Astrocyte (in vitro differentiated cells and primary cell): ENCODE measurements at regions not wholly inside any gene's neighbourhood (a gene's known extent, or its start where the extent isn't known, plus 50 kb on each side); places are given as distances from the start of the nearest gene placed in this dataset.

Source experiments
- DNase-seq: peaks from one replicate; pipeline ENCODE4 v3.0.0-alpha.2; 2010; ENCODE audit warnings: low read depth
- FAIRE-seq: peaks from 2 replicates; lab custom pipeline; 2011; peaks lifted over from hg19 to GRCh38; lab: Jason Lieb, UNC
- H2AFZ ChIP-seq: 2 replicates; pipeline ENCODE4 v1.6.0; 2012; ENCODE audit warnings: low read depth, low read length, inconsistent platforms
- H3K27ac ChIP-seq: 2 replicates; pipeline ENCODE4 v1.5.1; 2011; ENCODE audit warnings: low read depth, low read length, inconsistent platforms
- H3K27me3 ChIP-seq: 2 replicates; pipeline ENCODE4 v1.6.0; 2011; ENCODE audit warnings: low read length, inconsistent platforms; ENCODE audit not compliant: insufficient read depth
- H3K36me3 ChIP-seq: 2 replicates; pipeline ENCODE4 v1.5.1; 2011; ENCODE audit warnings: low read length, inconsistent platforms; ENCODE audit not compliant: insufficient read depth
- H3K4me1 ChIP-seq: 2 replicates; pipeline ENCODE4 v1.5.1; 2011; ENCODE audit warnings: low read length, inconsistent platforms; ENCODE audit not compliant: insufficient read depth
- H3K4me2 ChIP-seq: 2 replicates; pipeline ENCODE4 v1.6.0; 2012; ENCODE audit warnings: low read length, inconsistent platforms
- H3K4me3 ChIP-seq: 2 replicates; pipeline ENCODE4 v1.5.1; 2011; ENCODE audit warnings: low read depth, mild to moderate bottlenecking, low read length, inconsistent platforms; ENCODE audit not compliant: insufficient read depth
- H3K79me2 ChIP-seq: 2 replicates; pipeline ENCODE4 v1.6.0; 2012; ENCODE audit warnings: mild to moderate bottlenecking, low read length, inconsistent platforms; ENCODE audit not compliant: insufficient read depth
- H3K9ac ChIP-seq: 2 replicates; pipeline ENCODE4 v1.6.0; 2012; ENCODE audit warnings: mild to moderate bottlenecking, low read length, inconsistent platforms
- H3K9me3 ChIP-seq: 2 replicates; pipeline ENCODE4 v1.5.1; 2012; ENCODE audit warnings: low read depth, mild to moderate bottlenecking, low read length, inconsistent platforms; ENCODE audit not compliant: insufficient read depth
- H4K20me1 ChIP-seq: 2 replicates; pipeline ENCODE4 v1.6.0; 2012; ENCODE audit warnings: low read length, inconsistent platforms; ENCODE audit not compliant: insufficient read depth
- H3K27ac Mint-ChIP-seq: one replicate; pipeline ENCODE4 v1.8.0; 2021; ENCODE audit warnings: mild to moderate bottlenecking, mixed read lengths; ENCODE audit not compliant: unreplicated experiment
- H3K27me3 Mint-ChIP-seq: one replicate; pipeline ENCODE4 v1.8.0; 2021; ENCODE audit warnings: low read depth, mixed read lengths; ENCODE audit not compliant: unreplicated experiment
- H3K36me3 Mint-ChIP-seq: one replicate; pipeline ENCODE4 v1.8.0; 2021; ENCODE audit warnings: low read depth, mixed read lengths; ENCODE audit not compliant: unreplicated experiment
- H3K4me1 Mint-ChIP-seq: one replicate; pipeline ENCODE4 v1.8.0; 2021; ENCODE audit warnings: low read depth, mixed read lengths; ENCODE audit not compliant: unreplicated experiment
- H3K4me3 Mint-ChIP-seq: one replicate; pipeline ENCODE4 v1.8.0; 2021; ENCODE audit warnings: mild to moderate bottlenecking, moderate library complexity, mixed read lengths; ENCODE audit not compliant: unreplicated experiment
- H3K9me3 Mint-ChIP-seq: one replicate; pipeline ENCODE4 v1.8.0; 2021; ENCODE audit warnings: mild to moderate bottlenecking, mixed read lengths; ENCODE audit not compliant: unreplicated experiment
- EZH2 ChIP-seq: IDR thresholded peaks from 2 replicates; pipeline ENCODE4 v1.6.1; 2012; ENCODE audit warnings: mild to moderate bottlenecking, low read length, inconsistent platforms; ENCODE audit not compliant: insufficient read depth
- TF ChIP-seq, protein P1 (sequence below): IDR thresholded peaks from 2 replicates; pipeline ENCODE4 v1.5.1; 2011; ENCODE audit warnings: low read depth, mild to moderate bottlenecking, inconsistent platforms, low read length, moderate library complexity; ENCODE audit not compliant: insufficient read depth

- Histone ChIP-seq H3K79me2 (no peaks in the 10 kb centered on the region), H3K36me3 (no peaks in the 10 kb centered on the region), H3K27me3 (no peaks in the 10 kb centered on the region), H3K27ac (no peak overlapping the region), H3K4me3 (no peak overlapping the region), H3K9me3 (no peaks in the 10 kb centered on the region), H2AFZ (no peak overlapping the region), H3K4me2 (no peak overlapping the region), H4K20me1 (no peaks in the 10 kb centered on the region), H3K4me1 (no peaks in the 10 kb centered on the region), H3K9ac (no peak overlapping the region)
- Mint-ChIP-seq H3K27me3 (no peaks in the 10 kb centered on the region), H3K36me3 (no peaks in the 10 kb centered on the region), H3K4me3 (no peak overlapping the region), H3K27ac (no peak overlapping the region), H3K9me3 (no peaks in the 10 kb centered on the region), H3K4me1 (no peaks in the 10 kb centered on the region)
- no peak for TF ChIP-seq EZH2
- TF ChIP-seq, protein P1, sequence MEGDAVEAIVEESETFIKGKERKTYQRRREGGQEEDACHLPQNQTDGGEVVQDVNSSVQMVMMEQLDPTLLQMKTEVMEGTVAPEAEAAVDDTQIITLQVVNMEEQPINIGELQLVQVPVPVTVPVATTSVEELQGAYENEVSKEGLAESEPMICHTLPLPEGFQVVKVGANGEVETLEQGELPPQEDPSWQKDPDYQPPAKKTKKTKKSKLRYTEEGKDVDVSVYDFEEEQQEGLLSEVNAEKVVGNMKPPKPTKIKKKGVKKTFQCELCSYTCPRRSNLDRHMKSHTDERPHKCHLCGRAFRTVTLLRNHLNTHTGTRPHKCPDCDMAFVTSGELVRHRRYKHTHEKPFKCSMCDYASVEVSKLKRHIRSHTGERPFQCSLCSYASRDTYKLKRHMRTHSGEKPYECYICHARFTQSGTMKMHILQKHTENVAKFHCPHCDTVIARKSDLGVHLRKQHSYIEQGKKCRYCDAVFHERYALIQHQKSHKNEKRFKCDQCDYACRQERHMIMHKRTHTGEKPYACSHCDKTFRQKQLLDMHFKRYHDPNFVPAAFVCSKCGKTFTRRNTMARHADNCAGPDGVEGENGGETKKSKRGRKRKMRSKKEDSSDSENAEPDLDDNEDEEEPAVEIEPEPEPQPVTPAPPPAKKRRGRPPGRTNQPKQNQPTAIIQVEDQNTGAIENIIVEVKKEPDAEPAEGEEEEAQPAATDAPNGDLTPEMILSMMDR, result no peak
- DNase-seq (no peak), FAIRE-seq (no peak)
Observed at GRCh38 chr13:86000546-86000945, 201.3 kb upstream of the SLITRK6 start.

GRCh38 chr13:85997587-85997986 lies 198.4 kb upstream of the SLITRK6 start:
- H3K27me3 ChIP-seq, result no peaks in the 10 kb centered on the region
- TF ChIP-seq, protein P1, result no peak
- TF ChIP-seq EZH2, result no peak
- no peaks in the 10 kb centered on the region for H3K79me2 ChIP-seq
- no peak overlapping the region for H2AFZ ChIP-seq
- Mint-ChIP-seq H3K4me3 (no peak overlapping the region), H3K27ac (no peak overlapping the region), H3K36me3 (no peaks in the 10 kb centered on the region), H3K9me3 (no peaks in the 10 kb centered on the region), H3K27me3 (no peaks in the 10 kb centered on the region), H3K4me1 (no peaks in the 10 kb centered on the region)
- no peaks in the 10 kb centered on the region for H3K36me3 ChIP-seq
- no peak overlapping the region for H3K4me3 ChIP-seq
- no peaks in the 10 kb centered on the region for H3K4me1 ChIP-seq
- no peak overlapping the region for H3K27ac ChIP-seq
- DNase-seq, result no peak
- H3K9me3 ChIP-seq, result no peaks in the 10 kb centered on the region
- H3K4me2 ChIP-seq, result no peak overlapping the region
- FAIRE-seq, result no peak
- H3K9ac ChIP-seq, result no peak overlapping the region
- no peaks in the 10 kb centered on the region for H4K20me1 ChIP-seq

DNA sequence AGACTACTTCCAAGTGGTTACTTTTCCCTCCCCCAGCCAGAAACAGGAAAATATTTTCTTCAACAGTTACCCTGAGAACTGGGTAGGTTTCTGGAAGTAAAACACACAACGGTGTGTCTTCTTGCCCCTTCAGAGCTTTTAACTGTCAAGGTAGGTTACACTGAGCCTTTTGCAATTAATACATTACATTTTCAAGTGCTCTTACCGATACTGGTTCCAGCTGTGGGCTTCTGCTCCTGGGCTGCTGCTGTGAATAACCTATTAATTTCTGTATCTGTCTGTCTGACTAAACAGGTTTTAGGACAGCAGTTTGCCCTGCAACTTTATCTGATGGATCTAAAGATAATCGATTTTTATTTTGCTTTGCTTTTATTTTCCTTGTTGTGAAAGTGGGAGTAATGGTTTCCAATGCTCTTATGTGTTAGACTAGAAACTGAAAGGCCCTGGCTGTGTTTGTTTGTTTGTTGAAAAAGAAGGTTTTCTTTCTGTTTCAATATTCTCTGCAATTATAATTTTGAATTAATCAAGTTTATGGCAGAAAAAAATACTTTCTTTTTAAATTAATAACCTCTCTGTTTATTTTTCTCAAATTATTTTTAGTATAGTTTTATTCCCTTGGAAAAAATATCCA lies 196.7 kb upstream of the SLITRK6 start:
- no peaks in the 10 kb centered on the region for H3K9me3 Mint-ChIP-seq
- no peaks in the 10 kb centered on the region for H3K27me3 Mint-ChIP-seq
- DNase-seq, result no peak
- no peaks in the 10 kb centered on the region for H4K20me1 ChIP-seq
- H3K27me3 ChIP-seq, result no peaks in the 10 kb centered on the region
- FAIRE-seq, result no peak
- no peak overlapping the region for H3K9ac ChIP-seq
- H3K36me3 Mint-ChIP-seq, result no peaks in the 10 kb centered on the region
- H3K27ac Mint-ChIP-seq, result no peak overlapping the region
- no peak overlapping the region for H3K27ac ChIP-seq
- no peaks in the 10 kb centered on the region for H3K4me1 ChIP-seq
- no peaks in the 10 kb centered on the region for H3K4me1 Mint-ChIP-seq
- H2AFZ ChIP-seq, result no peak overlapping the region
- H3K4me3 ChIP-seq, result no peak overlapping the region
- TF ChIP-seq, protein P1, result no peak
- no peak for TF ChIP-seq EZH2
- H3K4me2 ChIP-seq, result no peak overlapping the region
- no peaks in the 10 kb centered on the region for H3K9me3 ChIP-seq
- no peaks in the 10 kb centered on the region for H3K36me3 ChIP-seq
- no peak overlapping the region for H3K4me3 Mint-ChIP-seq
- H3K79me2 ChIP-seq, result no peaks in the 10 kb centered on the region
